ENCODE measurements at regions not wholly inside any gene's neighbourhood (a gene's known extent, or its start where the extent isn't known, plus 50 kb on each side); places are given as distances from the start of the nearest gene placed in this dataset.

DNA sequence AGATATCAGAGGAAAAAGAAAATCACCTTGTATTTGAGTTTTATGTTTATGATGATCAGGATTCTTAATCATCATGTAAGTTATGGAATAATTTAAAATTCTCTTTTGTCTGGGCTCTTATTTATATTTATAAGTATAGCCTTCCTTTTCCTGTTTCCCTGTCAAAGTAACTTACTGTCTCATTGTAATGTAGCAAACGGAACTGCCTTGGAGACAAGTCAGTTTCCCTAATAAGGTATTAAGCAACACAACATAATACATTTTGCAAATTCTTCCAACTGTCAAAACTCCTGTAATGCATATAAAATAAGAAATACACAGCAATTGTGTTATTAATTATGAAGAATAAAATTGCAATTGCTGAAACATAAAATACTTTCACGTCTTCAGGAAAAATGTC, 463.2 kb downstream of the MAT2B start:
- no peak overlapping the region for H3K4me3 ChIP-seq (ENCODE audit: low read depth, low read length)
- no peak for DNase-seq (ENCODE audit: low read depth)
- TF ChIP-seq, protein P1, sequence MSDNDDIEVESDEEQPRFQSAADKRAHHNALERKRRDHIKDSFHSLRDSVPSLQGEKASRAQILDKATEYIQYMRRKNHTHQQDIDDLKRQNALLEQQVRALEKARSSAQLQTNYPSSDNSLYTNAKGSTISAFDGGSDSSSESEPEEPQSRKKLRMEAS (IDR thresholded peaks at IDR 0.05; ENCODE audit: low read depth, low read length), result no peak
- TF ChIP-seq MYC (IDR thresholded peaks at IDR 0.05; ENCODE audit: low read depth, low read length), result no peak
- no peak for TF ChIP-seq POLR2A (IDR thresholded peaks at IDR 0.05; ENCODE audit: extremely low read depth, insufficient read length)
- TF ChIP-seq, protein P2, sequence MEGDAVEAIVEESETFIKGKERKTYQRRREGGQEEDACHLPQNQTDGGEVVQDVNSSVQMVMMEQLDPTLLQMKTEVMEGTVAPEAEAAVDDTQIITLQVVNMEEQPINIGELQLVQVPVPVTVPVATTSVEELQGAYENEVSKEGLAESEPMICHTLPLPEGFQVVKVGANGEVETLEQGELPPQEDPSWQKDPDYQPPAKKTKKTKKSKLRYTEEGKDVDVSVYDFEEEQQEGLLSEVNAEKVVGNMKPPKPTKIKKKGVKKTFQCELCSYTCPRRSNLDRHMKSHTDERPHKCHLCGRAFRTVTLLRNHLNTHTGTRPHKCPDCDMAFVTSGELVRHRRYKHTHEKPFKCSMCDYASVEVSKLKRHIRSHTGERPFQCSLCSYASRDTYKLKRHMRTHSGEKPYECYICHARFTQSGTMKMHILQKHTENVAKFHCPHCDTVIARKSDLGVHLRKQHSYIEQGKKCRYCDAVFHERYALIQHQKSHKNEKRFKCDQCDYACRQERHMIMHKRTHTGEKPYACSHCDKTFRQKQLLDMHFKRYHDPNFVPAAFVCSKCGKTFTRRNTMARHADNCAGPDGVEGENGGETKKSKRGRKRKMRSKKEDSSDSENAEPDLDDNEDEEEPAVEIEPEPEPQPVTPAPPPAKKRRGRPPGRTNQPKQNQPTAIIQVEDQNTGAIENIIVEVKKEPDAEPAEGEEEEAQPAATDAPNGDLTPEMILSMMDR (IDR thresholded peaks at IDR 0.05; ENCODE audit: low read depth, low read length), result no peak

DNA sequence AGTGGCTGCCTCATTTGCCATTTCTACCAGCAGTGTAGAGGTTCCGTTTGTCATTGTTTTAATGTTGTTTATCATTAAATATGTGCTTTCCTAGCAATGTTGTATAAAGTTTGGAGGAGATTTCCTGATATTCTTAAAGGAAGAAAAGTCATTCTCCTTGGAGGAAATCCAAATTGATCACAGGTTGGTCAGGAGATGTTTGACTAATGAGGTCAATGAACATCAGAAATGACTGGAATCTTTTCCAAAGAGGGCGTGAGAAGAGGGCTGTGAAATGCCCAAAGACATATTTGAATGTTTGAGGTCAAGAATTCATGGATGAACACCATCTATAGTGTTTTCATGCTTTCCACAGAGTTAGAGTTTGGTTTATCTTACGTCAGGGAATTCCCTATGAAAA, 471.3 kb downstream of the MAT2B start:
- TF ChIP-seq, protein P1 (IDR thresholded peaks at IDR 0.05; ENCODE audit: low read depth, low read length), result no peak
- TF ChIP-seq MYC (IDR thresholded peaks at IDR 0.05; ENCODE audit: low read depth, low read length) (no peak), POLR2A (IDR thresholded peaks at IDR 0.05; ENCODE audit: extremely low read depth, insufficient read length) (no peak)
- TF ChIP-seq, protein P2 (IDR thresholded peaks at IDR 0.05; ENCODE audit: low read depth, low read length), result no peak
- DNase-seq (ENCODE audit: low read depth), result no peak
- no peak overlapping the region for H3K4me3 ChIP-seq (ENCODE audit: low read depth, low read length)

DNA sequence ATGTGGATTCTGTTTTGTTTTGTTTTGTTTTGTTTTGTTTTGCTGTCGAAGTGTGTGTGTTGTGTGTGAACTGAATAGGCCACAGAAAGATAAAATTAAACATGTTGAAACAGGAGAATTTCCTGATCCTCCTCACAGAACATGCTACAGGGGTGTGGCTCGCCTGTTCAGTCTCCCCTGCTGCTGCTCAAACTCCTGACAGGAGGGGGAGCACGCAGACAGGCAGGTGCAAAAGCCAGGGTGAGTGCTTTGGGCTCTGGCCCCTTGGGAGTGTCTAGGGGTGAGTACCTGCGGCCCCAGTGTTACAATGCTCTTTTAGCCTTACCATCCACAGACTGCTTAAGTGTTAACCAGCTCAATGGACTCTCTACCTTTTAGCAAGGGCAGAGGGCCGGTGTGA, 473.5 kb downstream of the MAT2B start:
- no peak for TF ChIP-seq POLR2A (IDR thresholded peaks at IDR 0.05; ENCODE audit: extremely low read depth, insufficient read length)
- H3K4me3 ChIP-seq (ENCODE audit: low read depth, low read length), result no peak overlapping the region
- DNase-seq (ENCODE audit: low read depth), result no peak

DNA sequence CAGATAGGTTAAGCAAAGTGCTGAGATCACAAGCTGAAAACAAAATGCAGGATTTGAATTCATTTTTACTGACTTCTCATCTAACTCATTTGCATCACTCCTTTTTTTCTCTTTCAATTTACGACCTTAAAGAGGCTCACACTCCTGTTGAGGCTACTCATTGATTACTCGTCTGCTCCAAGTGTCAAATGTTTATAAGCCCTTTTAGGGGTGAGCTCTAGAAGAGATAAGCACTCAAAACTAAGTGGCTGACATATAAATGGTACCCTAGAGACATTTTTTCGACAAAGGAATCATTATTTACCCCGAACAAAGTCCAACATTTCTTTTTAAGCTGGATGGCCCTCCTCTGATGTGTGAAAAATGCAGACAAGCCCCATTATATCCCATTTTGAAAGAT, 483.1 kb downstream of the MAT2B start:
- DNase-seq (ENCODE audit: low read depth), result no peak
- TF ChIP-seq POLR2A (IDR thresholded peaks at IDR 0.05; ENCODE audit: extremely low read depth, insufficient read length) (no peak), MYC (IDR thresholded peaks at IDR 0.05; ENCODE audit: low read depth, low read length) (no peak)
- TF ChIP-seq, protein P1 (IDR thresholded peaks at IDR 0.05; ENCODE audit: low read depth, low read length), result no peak
- TF ChIP-seq, protein P2 (IDR thresholded peaks at IDR 0.05; ENCODE audit: low read depth, low read length), result no peak
- H3K4me3 ChIP-seq (ENCODE audit: low read depth, low read length), result no peak overlapping the region

DNA sequence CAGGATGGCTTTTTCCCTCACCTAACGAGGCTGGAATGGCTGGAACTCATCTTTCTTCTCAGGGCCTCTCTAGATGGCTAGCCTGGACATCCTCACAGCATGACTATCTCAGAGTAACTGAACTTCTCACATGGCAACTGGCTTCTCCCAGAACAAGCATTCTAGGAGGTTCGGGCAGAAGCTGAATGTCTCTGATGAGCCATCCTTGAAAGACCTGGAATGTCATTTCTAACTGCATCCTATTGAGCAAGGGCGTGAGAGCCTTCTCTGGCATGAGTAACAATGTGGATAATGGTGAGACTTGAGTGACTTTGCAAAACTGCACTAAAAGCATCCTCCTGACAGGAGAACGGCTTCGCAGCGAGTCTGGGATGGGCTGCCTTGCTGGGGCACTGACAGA, 487.7 kb downstream of the MAT2B start:
- no peak for DNase-seq (ENCODE audit: low read depth)
- TF ChIP-seq, protein P1 (IDR thresholded peaks at IDR 0.05; ENCODE audit: low read depth, low read length), result no peak
- TF ChIP-seq, protein P2 (IDR thresholded peaks at IDR 0.05; ENCODE audit: low read depth, low read length), result no peak
- TF ChIP-seq MYC (IDR thresholded peaks at IDR 0.05; ENCODE audit: low read depth, low read length) (no peak), POLR2A (IDR thresholded peaks at IDR 0.05; ENCODE audit: extremely low read depth, insufficient read length) (no peak)
- H3K4me3 ChIP-seq (ENCODE audit: low read depth, low read length), result no peak overlapping the region

DNA sequence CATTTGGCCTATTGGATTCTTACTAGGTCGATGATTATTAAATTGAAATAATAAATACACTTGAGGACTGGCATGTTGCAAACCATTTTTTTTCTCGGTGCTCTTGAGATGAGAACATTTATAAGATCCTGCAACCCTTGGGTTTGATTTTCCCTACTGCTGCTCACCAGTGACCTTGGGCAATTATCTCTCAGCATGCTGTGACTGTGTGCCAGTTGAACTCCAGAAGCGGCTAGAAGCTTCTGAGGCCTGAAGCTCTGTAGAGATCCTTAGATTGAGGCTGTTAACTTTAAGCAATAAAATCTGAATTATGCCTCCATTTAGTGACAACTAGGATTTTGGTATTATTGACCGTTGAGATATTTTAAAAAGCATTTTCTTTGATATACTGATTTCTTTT, 489.8 kb downstream of the MAT2B start:
- no peak for DNase-seq (ENCODE audit: low read depth)
- TF ChIP-seq, protein P1 (IDR thresholded peaks at IDR 0.05; ENCODE audit: low read depth, low read length), result no peak
- no peak for TF ChIP-seq MYC (IDR thresholded peaks at IDR 0.05; ENCODE audit: low read depth, low read length)
- TF ChIP-seq POLR2A (IDR thresholded peaks at IDR 0.05; ENCODE audit: extremely low read depth, insufficient read length), result no peak
- TF ChIP-seq, protein P2 (IDR thresholded peaks at IDR 0.05; ENCODE audit: low read depth, low read length), result no peak
- no peak overlapping the region for H3K4me3 ChIP-seq (ENCODE audit: low read depth, low read length)

Data from NB4 (cell line).